GM23338 (cell line): ENCODE measurements at regions not wholly inside any gene's neighbourhood (a gene's known extent, or its start where the extent isn't known, plus 50 kb on each side); places are given as distances from the start of the nearest gene placed in this dataset.

Experiments
- ATAC-seq: fragments of 200-7000 bp; cut with Tn5 transposase; 3 replicates; pipeline ENCODE4 v1.9.1; 2020
- DNase-seq: peaks from one replicate; pipeline ENCODE4 v3.0.0-alpha.2; 2015; ENCODE audit warnings: low spot score
- H2AFZ ChIP-seq: fragments of 200-600 bp; sonication (generic); 2 replicates; pipeline ENCODE4 v1.8.0; 2016; ENCODE audit warnings: antibody characterized with exemption, mild to moderate bottlenecking, moderate library complexity
- H3F3A ChIP-seq: fragments of 200-600 bp; sonication (generic); replicated peaks from 2 replicates; pipeline ENCODE4 v1.8.0; 2017; ENCODE audit warnings: antibody characterized with exemption, mixed run types, low read depth
- H3K27ac ChIP-seq: fragments of 200-600 bp; sonication (generic); 2 replicates; pipeline ENCODE4 v1.6.1; 2016; ENCODE audit warnings: low read depth
- H3K27me3 ChIP-seq: fragments of 200-600 bp; sonication (generic); 2 replicates; pipeline ENCODE4 v1.8.0; 2016; ENCODE audit warnings: mild to moderate bottlenecking, mixed run types, moderate library complexity; ENCODE audit not compliant: insufficient read depth
- H3K36me3 ChIP-seq: fragments of 200-600 bp; sonication (generic); 2 replicates; pipeline ENCODE4 v1.8.0; 2016; ENCODE audit warnings: mild to moderate bottlenecking; ENCODE audit not compliant: insufficient read depth
- H3K4me1 ChIP-seq: fragments of 200-600 bp; sonication (generic); 2 replicates; pipeline ENCODE4 v1.8.0; 2016; ENCODE audit warnings: mild to moderate bottlenecking, moderate library complexity; ENCODE audit not compliant: insufficient read depth
- H3K4me2 ChIP-seq: fragments of 200-600 bp; sonication (generic); 2 replicates; pipeline ENCODE4 v1.7.1; 2017; ENCODE audit warnings: mixed run types
- H3K4me3 ChIP-seq: fragments of 200-600 bp; sonication (generic); 2 replicates; pipeline ENCODE4 v1.6.1; 2016; ENCODE audit warnings: mixed run types
- H3K79me2 ChIP-seq: fragments of 200-600 bp; sonication (generic); replicated peaks from 2 replicates; pipeline ENCODE4 v1.8.0; 2017; ENCODE audit warnings: mild to moderate bottlenecking; ENCODE audit not compliant: insufficient read depth
- H3K9me2 ChIP-seq: fragments of 200-600 bp; sonication (generic); 2 replicates; pipeline ENCODE4 v1.8.0; 2017; ENCODE audit not compliant: insufficient read depth
- H4K20me1 ChIP-seq: fragments of 200-600 bp; sonication (generic); replicated peaks from 2 replicates; pipeline ENCODE4 v1.8.0; 2017; ENCODE audit warnings: mild to moderate bottlenecking; ENCODE audit not compliant: insufficient read depth
- H3K27ac Mint-ChIP-seq: 2 replicates; pipeline ENCODE4 v1.8.0; 2020; ENCODE audit warnings: inconsistent platforms, mild to moderate bottlenecking, moderate library complexity, mixed read lengths
- H3K27me3 Mint-ChIP-seq: 3 replicates; pipeline ENCODE4 v1.8.0; 2022; ENCODE audit warnings: low read depth, mild to moderate bottlenecking, moderate library complexity, mixed read lengths, inconsistent platforms; ENCODE audit not compliant: insufficient read depth, poor library complexity
- H3K36me3 Mint-ChIP-seq: 3 replicates; pipeline ENCODE4 v1.8.0; 2021; ENCODE audit warnings: low read depth, mild to moderate bottlenecking, inconsistent platforms, moderate library complexity, mixed read lengths
- H3K4me1 Mint-ChIP-seq: 3 replicates; pipeline ENCODE4 v1.8.0; 2020; ENCODE audit warnings: mild to moderate bottlenecking, inconsistent platforms, mixed read lengths
- H3K4me3 Mint-ChIP-seq: 3 replicates; pipeline ENCODE4 v1.8.0; 2021; ENCODE audit warnings: moderate library complexity, mild to moderate bottlenecking, inconsistent platforms, mixed read lengths
- H3K9me3 Mint-ChIP-seq: 3 replicates; pipeline ENCODE4 v1.8.0; 2020; ENCODE audit warnings: moderate library complexity, mild to moderate bottlenecking, inconsistent platforms, mixed read lengths
- CREB1 ChIP-seq: fragments of 250-450 bp; sonication (Bioruptor Pico); IDR thresholded peaks from 2 replicates; pipeline ENCODE4 v1.5.0; 2020; ENCODE audit warnings: low read depth, mild to moderate bottlenecking, moderate library complexity
- CTCF ChIP-seq, 2 experiments: fragments of 200-600 bp in 1 of 2; sonication (generic) in 1 of 2; conservative IDR thresholded peaks; 2 replicates each; pipeline versions ENCODE4 v1.5.1 to v1.6.1; 2016 to 2017; ENCODE audit warnings: antibody characterized with exemption in 2 of 2, low read depth in 2 of 2, mild to moderate bottlenecking in 2 of 2, moderate library complexity in 1 of 2
- EZH2 ChIP-seq: fragments of 200-600 bp; sonication (generic); IDR thresholded peaks from one replicate; pipeline ENCODE4 v1.8.0; 2017; ENCODE audit warnings: antibody characterized with exemption, mild to moderate bottlenecking, low read depth; ENCODE audit not compliant: unreplicated experiment
- EZH2phosphoT487 ChIP-seq: fragments of 200-600 bp; sonication (generic); IDR thresholded peaks from one replicate; pipeline ENCODE4 v1.8.1; 2018; ENCODE audit warnings: antibody characterized with exemption; ENCODE audit not compliant: unreplicated experiment
- JUNB ChIP-seq: IDR thresholded peaks from one replicate; pipeline ENCODE4 v1.6.1; 2016; ENCODE audit warnings: antibody characterized with exemption; ENCODE audit not compliant: unreplicated experiment
- NANOG ChIP-seq: IDR thresholded peaks from 2 replicates; pipeline ENCODE4 v1.6.1; 2016; ENCODE audit warnings: antibody characterized with exemption, borderline replicate concordance
- POLR2AphosphoS5 ChIP-seq: IDR thresholded peaks from 2 replicates; pipeline ENCODE4 v1.6.1; 2016; ENCODE audit warnings: antibody characterized with exemption, low read depth
- STAT1 ChIP-seq: IDR thresholded peaks from one replicate; pipeline ENCODE4 v1.6.1; 2016; ENCODE audit warnings: antibody characterized with exemption; ENCODE audit not compliant: unreplicated experiment
- ZNF114 ChIP-seq: fragments of 250-450 bp; sonication (Bioruptor Pico); IDR thresholded peaks from 2 replicates; pipeline ENCODE4 v1.5.0; 2020; ENCODE audit warnings: mild to moderate bottlenecking, moderate library complexity
- ZNF331 ChIP-seq: fragments of 250-450 bp; sonication (Bioruptor Pico); IDR thresholded peaks from 2 replicates; pipeline ENCODE4 v1.5.0; 2020; ENCODE audit warnings: low read depth, mild to moderate bottlenecking, moderate library complexity
- ZNF462 ChIP-seq: fragments of 250-450 bp; sonication (Bioruptor Pico); IDR thresholded peaks from 2 replicates; pipeline ENCODE4 v1.5.0; 2020; ENCODE audit warnings: mild to moderate bottlenecking, moderate library complexity
- TF ChIP-seq, protein P1 (sequence below): IDR thresholded peaks from 2 replicates; pipeline ENCODE4 v1.6.1; 2016; ENCODE audit warnings: antibody characterized with exemption
- TF ChIP-seq, protein P2 (sequence below): IDR thresholded peaks from one replicate; pipeline ENCODE4 v1.6.1; 2018; ENCODE audit warnings: antibody characterized with exemption; ENCODE audit not compliant: unreplicated experiment

- Mint-ChIP-seq H3K27me3 (peaks cover 2% of the 10 kb centered on the region), H3K4me1 (peaks cover 9% of the 10 kb centered on the region), H3K9me3 (peaks cover under 1% of the 10 kb centered on the region; the same call in 1 of the 3 replicates), H3K36me3 (no peaks in the 10 kb centered on the region), H3K27ac (no peak overlapping the region), H3K4me3 (no peak overlapping the region)
- Histone ChIP-seq H2AFZ (no peak overlapping the region), H3K36me3 (no peaks in the 10 kb centered on the region), H3K4me3 (no peak overlapping the region), H3K27ac (no peak overlapping the region), H3F3A (no peaks in the 10 kb centered on the region), H3K9me2 (peaks cover 10% of the 10 kb centered on the region), H4K20me1 (no peaks in the 10 kb centered on the region), H3K79me2 (no peaks in the 10 kb centered on the region), H3K4me2 (no peak overlapping the region), H3K4me1 (no peaks in the 10 kb centered on the region; the same call in 1 of the 2 replicates), H3K27me3 (no peaks in the 10 kb centered on the region)
- ATAC-seq, result no peak
- TF ChIP-seq CREB1 (CRISPR knock-in tag) (no peak), ZNF462 (CRISPR knock-in tag) (no peak), JUNB (no peak), CTCF (conservative IDR thresholded peaks at IDR 0.05; ENCODE audit: low read depth in 2 of 2) (no peak), ZNF331 (no peak), EZH2 (no peak), STAT1 (no peak), POLR2AphosphoS5 (no peak), EZH2phosphoT487 (no peak), ZNF114 (CRISPR knock-in tag) (no peak), NANOG (no peak)
- TF ChIP-seq, protein P1, sequence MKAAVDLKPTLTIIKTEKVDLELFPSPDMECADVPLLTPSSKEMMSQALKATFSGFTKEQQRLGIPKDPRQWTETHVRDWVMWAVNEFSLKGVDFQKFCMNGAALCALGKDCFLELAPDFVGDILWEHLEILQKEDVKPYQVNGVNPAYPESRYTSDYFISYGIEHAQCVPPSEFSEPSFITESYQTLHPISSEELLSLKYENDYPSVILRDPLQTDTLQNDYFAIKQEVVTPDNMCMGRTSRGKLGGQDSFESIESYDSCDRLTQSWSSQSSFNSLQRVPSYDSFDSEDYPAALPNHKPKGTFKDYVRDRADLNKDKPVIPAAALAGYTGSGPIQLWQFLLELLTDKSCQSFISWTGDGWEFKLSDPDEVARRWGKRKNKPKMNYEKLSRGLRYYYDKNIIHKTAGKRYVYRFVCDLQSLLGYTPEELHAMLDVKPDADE, result no peak
- TF ChIP-seq, protein P2, sequence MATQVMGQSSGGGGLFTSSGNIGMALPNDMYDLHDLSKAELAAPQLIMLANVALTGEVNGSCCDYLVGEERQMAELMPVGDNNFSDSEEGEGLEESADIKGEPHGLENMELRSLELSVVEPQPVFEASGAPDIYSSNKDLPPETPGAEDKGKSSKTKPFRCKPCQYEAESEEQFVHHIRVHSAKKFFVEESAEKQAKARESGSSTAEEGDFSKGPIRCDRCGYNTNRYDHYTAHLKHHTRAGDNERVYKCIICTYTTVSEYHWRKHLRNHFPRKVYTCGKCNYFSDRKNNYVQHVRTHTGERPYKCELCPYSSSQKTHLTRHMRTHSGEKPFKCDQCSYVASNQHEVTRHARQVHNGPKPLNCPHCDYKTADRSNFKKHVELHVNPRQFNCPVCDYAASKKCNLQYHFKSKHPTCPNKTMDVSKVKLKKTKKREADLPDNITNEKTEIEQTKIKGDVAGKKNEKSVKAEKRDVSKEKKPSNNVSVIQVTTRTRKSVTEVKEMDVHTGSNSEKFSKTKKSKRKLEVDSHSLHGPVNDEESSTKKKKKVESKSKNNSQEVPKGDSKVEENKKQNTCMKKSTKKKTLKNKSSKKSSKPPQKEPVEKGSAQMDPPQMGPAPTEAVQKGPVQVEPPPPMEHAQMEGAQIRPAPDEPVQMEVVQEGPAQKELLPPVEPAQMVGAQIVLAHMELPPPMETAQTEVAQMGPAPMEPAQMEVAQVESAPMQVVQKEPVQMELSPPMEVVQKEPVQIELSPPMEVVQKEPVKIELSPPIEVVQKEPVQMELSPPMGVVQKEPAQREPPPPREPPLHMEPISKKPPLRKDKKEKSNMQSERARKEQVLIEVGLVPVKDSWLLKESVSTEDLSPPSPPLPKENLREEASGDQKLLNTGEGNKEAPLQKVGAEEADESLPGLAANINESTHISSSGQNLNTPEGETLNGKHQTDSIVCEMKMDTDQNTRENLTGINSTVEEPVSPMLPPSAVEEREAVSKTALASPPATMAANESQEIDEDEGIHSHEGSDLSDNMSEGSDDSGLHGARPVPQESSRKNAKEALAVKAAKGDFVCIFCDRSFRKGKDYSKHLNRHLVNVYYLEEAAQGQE, result no peak
- no peak for DNase-seq
These were observed 213.6 kb upstream of the CELF2 start for GRCh38 chr10:10804061-10804460.
